Astrocyte (in vitro differentiated cells and primary cell): ENCODE measurements at regions not wholly inside any gene's neighbourhood (a gene's known extent, or its start where the extent isn't known, plus 50 kb on each side); places are given as distances from the start of the nearest gene placed in this dataset.

Experiments
- DNase-seq: peaks from one replicate; pipeline ENCODE4 v3.0.0-alpha.2; 2010; ENCODE audit warnings: low read depth
- FAIRE-seq: peaks from 2 replicates; lab custom pipeline; 2011; peaks lifted over from hg19 to GRCh38; lab: Jason Lieb, UNC
- H2AFZ ChIP-seq: 2 replicates; pipeline ENCODE4 v1.6.0; 2012; ENCODE audit warnings: low read depth, low read length, inconsistent platforms
- H3K27ac ChIP-seq: 2 replicates; pipeline ENCODE4 v1.5.1; 2011; ENCODE audit warnings: low read depth, low read length, inconsistent platforms
- H3K27me3 ChIP-seq: 2 replicates; pipeline ENCODE4 v1.6.0; 2011; ENCODE audit warnings: low read length, inconsistent platforms; ENCODE audit not compliant: insufficient read depth
- H3K36me3 ChIP-seq: 2 replicates; pipeline ENCODE4 v1.5.1; 2011; ENCODE audit warnings: low read length, inconsistent platforms; ENCODE audit not compliant: insufficient read depth
- H3K4me1 ChIP-seq: 2 replicates; pipeline ENCODE4 v1.5.1; 2011; ENCODE audit warnings: low read length, inconsistent platforms; ENCODE audit not compliant: insufficient read depth
- H3K4me2 ChIP-seq: 2 replicates; pipeline ENCODE4 v1.6.0; 2012; ENCODE audit warnings: low read length, inconsistent platforms
- H3K4me3 ChIP-seq: 2 replicates; pipeline ENCODE4 v1.5.1; 2011; ENCODE audit warnings: low read depth, mild to moderate bottlenecking, low read length, inconsistent platforms; ENCODE audit not compliant: insufficient read depth
- H3K79me2 ChIP-seq: 2 replicates; pipeline ENCODE4 v1.6.0; 2012; ENCODE audit warnings: mild to moderate bottlenecking, low read length, inconsistent platforms; ENCODE audit not compliant: insufficient read depth
- H3K9ac ChIP-seq: 2 replicates; pipeline ENCODE4 v1.6.0; 2012; ENCODE audit warnings: mild to moderate bottlenecking, low read length, inconsistent platforms
- H3K9me3 ChIP-seq: 2 replicates; pipeline ENCODE4 v1.5.1; 2012; ENCODE audit warnings: low read depth, mild to moderate bottlenecking, low read length, inconsistent platforms; ENCODE audit not compliant: insufficient read depth
- H4K20me1 ChIP-seq: 2 replicates; pipeline ENCODE4 v1.6.0; 2012; ENCODE audit warnings: low read length, inconsistent platforms; ENCODE audit not compliant: insufficient read depth
- H3K27ac Mint-ChIP-seq: one replicate; pipeline ENCODE4 v1.8.0; 2021; ENCODE audit warnings: mild to moderate bottlenecking, mixed read lengths; ENCODE audit not compliant: unreplicated experiment
- H3K27me3 Mint-ChIP-seq: one replicate; pipeline ENCODE4 v1.8.0; 2021; ENCODE audit warnings: low read depth, mixed read lengths; ENCODE audit not compliant: unreplicated experiment
- H3K36me3 Mint-ChIP-seq: one replicate; pipeline ENCODE4 v1.8.0; 2021; ENCODE audit warnings: low read depth, mixed read lengths; ENCODE audit not compliant: unreplicated experiment
- H3K4me1 Mint-ChIP-seq: one replicate; pipeline ENCODE4 v1.8.0; 2021; ENCODE audit warnings: low read depth, mixed read lengths; ENCODE audit not compliant: unreplicated experiment
- H3K4me3 Mint-ChIP-seq: one replicate; pipeline ENCODE4 v1.8.0; 2021; ENCODE audit warnings: mild to moderate bottlenecking, moderate library complexity, mixed read lengths; ENCODE audit not compliant: unreplicated experiment
- H3K9me3 Mint-ChIP-seq: one replicate; pipeline ENCODE4 v1.8.0; 2021; ENCODE audit warnings: mild to moderate bottlenecking, mixed read lengths; ENCODE audit not compliant: unreplicated experiment
- CTCF ChIP-seq: IDR thresholded peaks from 2 replicates; pipeline ENCODE4 v1.5.1; 2011; ENCODE audit warnings: low read depth, mild to moderate bottlenecking, inconsistent platforms, low read length, moderate library complexity; ENCODE audit not compliant: insufficient read depth
- EZH2 ChIP-seq: IDR thresholded peaks from 2 replicates; pipeline ENCODE4 v1.6.1; 2012; ENCODE audit warnings: mild to moderate bottlenecking, low read length, inconsistent platforms; ENCODE audit not compliant: insufficient read depth

GRCh38 chr5:165631235-165631634, 2125.8 kb downstream of the MAT2B start:
- H3K4me3 Mint-ChIP-seq: no peak overlapping the region
- Histone ChIP-seq H4K20me1 (no peaks in the 10 kb centered on the region), H3K27me3 (no peaks in the 10 kb centered on the region), H3K36me3 (no peaks in the 10 kb centered on the region), H3K4me1 (no peaks in the 10 kb centered on the region), H3K79me2 (no peaks in the 10 kb centered on the region), H2AFZ (no peak overlapping the region), H3K27ac (no peak overlapping the region), H3K4me3 (no peak overlapping the region), H3K4me2 (no peak overlapping the region), H3K9ac (no peak overlapping the region), H3K9me3 (no peaks in the 10 kb centered on the region)
- no peaks in the 10 kb centered on the region for H3K9me3 Mint-ChIP-seq
- no peak overlapping the region for H3K27ac Mint-ChIP-seq
- no peaks in the 10 kb centered on the region for H3K36me3 Mint-ChIP-seq
- FAIRE-seq: no peak
- DNase-seq: no peak
- H3K27me3 Mint-ChIP-seq: no peaks in the 10 kb centered on the region
- TF ChIP-seq EZH2 (no peak), CTCF (no peak)
- H3K4me1 Mint-ChIP-seq: peaks cover 2% of the 10 kb centered on the region

- FAIRE-seq: no peak
- H3K9me3 Mint-ChIP-seq: no peaks in the 10 kb centered on the region
- no peak overlapping the region for H3K4me3 ChIP-seq
Measured at GRCh38 chr5:165642366-165642765, 2136.9 kb downstream of the MAT2B start.

More at GRCh38 chr5:165642366-165642765, 2136.9 kb downstream of the MAT2B start:
- Histone ChIP-seq H3K27ac (no peak overlapping the region), H3K4me2 (no peak overlapping the region), H3K79me2 (no peaks in the 10 kb centered on the region), H3K9ac (no peak overlapping the region), H3K27me3 (no peaks in the 10 kb centered on the region), H3K9me3 (no peaks in the 10 kb centered on the region), H2AFZ (no peak overlapping the region), H3K36me3 (no peaks in the 10 kb centered on the region), H4K20me1 (no peaks in the 10 kb centered on the region), H3K4me1 (no peaks in the 10 kb centered on the region)
- Mint-ChIP-seq H3K4me1 (no peaks in the 10 kb centered on the region), H3K36me3 (no peaks in the 10 kb centered on the region), H3K27me3 (peaks cover 1% of the 10 kb centered on the region), H3K4me3 (no peak overlapping the region), H3K27ac (no peak overlapping the region)
- TF ChIP-seq CTCF (no peak), EZH2 (no peak)
- DNase-seq: no peak
